GM19438 (cell line): ENCODE measurements at regions not wholly inside any gene's neighbourhood (a gene's known extent, or its start where the extent isn't known, plus 50 kb on each side); places are given as distances from the start of the nearest gene placed in this dataset.
"Not testable (repeated sequence)": the region's sequence is repeated elsewhere in the genome, so short reads cannot be mapped to it uniquely, and the experiment has no call there.

ENCODE experiments used
- ATAC-seq: cut with Tn5 transposase; IDR thresholded peaks from one replicate; pipeline ENCODE4 v1.9.1; 2021; ENCODE audit warnings: low read depth; ENCODE audit not compliant: unreplicated experiment

- ATAC-seq, result no peak
Measured at GRCh38 chr7:32765185-32765584, 126.4 kb downstream of the KBTBD2 start.

GRCh38 chr7:32762925-32763293, 128.7 kb downstream of the KBTBD2 start:
- ATAC-seq, result no peak

DNA sequence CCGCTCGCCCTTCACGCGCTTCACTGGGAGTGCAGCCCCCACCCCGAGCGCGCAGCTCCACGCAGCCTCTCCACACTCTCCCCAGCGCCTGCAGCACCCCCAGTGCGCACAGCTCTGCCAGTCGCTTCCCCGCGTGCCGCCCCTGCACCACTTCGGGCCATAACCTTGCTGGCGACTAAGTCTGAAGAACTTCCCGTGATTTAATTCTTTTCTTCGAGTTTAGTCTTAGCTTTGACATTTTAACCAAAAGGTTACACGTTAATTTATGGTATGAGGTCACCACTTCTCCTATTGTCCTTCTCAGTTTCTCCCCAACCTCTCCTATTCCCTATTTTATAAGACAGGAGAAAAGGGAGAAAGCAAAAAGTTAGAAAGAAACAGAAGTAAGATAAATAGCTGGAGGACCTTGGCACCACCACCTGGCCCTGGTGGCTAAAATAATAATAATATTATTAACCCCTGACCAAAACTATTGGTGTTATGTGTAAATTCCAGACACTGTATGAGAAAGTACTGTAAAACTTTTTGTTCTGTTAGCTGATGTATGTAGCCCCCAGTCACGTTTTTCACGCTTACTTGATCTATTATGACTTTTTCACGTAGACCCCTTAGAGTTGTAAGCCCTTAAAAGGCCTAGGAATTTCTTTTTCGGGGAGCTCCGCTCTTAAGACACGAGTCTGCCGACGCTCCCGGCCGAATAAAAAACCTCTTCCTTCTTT, 129.2 kb downstream of the KBTBD2 start:
- not testable (repeated sequence) for ATAC-seq

GRCh38 chr7:32761451-32762205, 129.9 kb downstream of the KBTBD2 start:
- no peak for ATAC-seq

DNA sequence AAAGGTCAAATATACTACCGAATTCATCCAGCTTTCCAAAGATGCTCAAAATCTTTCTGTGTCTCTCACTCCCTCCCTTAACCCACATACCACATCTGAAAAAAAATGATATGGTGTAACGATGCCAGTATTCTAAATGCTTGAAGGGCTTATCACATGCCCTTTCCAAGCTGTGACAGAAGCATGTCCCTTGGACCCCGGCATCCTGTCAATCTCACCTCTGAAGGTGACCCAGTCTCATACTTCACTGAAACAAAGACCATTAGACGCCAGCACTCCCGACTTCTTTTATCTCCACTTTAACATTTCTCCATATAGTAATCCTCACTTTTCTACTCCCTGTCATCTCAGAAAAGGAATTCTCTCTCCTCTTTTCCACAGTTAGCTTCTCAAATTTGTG, 130.8 kb downstream of the KBTBD2 start:
- not testable (repeated sequence) for ATAC-seq

- not testable (repeated sequence) for ATAC-seq
Measured at GRCh38 chr7:32759859-32760258, 131.7 kb downstream of the KBTBD2 start.

DNA sequence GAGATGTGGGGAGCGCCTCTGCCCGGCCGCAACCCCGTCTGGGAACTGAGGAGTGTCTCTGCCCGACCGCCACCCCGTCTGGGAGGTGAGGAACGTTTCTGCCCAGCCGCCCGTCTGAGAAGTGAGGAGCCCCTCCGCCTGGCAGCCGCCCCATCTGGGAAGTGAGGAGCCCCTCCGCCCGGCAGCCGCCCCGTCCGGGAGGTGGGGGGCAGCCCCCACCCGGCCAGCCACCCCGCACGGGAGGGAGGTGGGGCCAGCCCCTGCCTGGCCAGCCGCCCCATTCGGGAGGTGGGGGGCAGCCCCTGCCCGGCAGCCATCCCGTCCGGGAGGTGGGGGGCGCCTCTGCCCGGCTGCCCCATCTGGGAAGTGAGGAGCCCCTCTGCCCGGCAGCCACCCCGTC, 137.7 kb downstream of the KBTBD2 start:
- ATAC-seq, result not testable (repeated sequence)

DNA sequence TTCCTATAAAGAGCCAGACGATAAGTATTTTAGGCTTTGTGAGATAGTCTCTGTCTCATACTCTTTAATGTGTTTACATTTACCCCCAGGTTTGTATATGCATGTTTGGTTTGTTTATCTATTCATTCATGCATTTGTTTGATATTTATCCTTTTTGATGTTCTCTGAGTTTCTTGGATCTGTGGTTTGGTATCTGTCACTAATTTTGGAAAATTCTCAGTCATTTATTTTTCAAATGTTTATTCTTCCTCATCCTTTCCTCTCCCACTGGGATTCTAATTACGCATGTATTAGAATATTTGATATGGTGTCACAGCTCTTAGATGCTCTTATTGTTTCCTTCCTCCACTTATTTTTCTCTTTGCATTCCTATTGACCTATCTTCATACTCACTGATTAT, 143.2 kb downstream of the KBTBD2 start:
- ATAC-seq, result not testable (repeated sequence)

GRCh38 chr7:32747443-32748148, 144.0 kb downstream of the KBTBD2 start:
- not testable (repeated sequence) for ATAC-seq

DNA sequence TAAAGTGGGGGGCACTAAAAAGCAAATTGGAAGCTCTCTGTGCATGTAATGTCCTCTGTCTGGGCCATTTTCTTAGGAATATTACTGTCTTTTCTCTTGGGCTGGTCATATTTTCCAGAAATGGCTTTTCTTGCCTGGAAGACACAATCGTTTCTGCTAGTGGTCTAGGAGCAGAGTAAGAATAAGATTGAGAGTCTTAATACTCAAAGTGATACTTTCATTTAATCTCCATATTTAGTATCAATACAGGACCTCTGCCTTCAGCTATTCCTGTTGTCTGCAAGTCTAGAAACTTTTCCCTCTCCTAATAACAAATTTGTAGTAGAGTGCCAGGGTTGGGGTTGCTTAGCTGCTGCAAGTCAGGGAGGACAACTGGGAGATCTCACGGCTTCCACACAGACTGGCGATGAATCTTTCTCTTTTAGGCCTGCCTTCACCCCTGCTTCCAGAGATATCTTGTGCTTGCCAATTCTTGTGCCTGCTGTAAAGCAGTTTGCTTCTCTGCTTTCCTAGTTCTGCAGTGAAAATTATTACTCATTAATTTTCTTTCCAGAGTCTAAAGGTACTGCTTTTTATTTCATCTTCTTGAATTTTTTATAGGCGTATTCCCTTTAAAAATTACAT, 149.6 kb downstream of the KBTBD2 start:
- ATAC-seq, result not testable (repeated sequence)

DNA sequence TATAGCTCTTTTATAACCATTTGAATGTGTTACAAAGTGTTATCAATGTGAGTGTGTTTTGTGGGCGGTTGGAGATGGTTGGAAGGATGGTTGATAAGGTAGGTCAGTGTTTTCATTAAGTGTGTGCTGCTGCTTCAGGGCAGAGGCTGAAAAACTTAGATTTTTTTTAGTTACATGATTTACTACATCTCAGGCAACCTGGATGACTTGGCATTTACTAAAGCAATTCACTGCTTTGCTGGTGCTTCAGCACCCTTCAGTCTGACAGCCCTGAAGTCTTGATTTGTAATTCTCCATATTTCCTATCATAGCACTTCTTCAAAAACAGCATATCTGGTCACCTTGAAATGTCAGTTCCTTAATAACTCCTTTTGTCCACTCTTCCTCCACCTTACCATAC, 151.8 kb downstream of the KBTBD2 start:
- ATAC-seq, result not testable (repeated sequence)

DNA sequence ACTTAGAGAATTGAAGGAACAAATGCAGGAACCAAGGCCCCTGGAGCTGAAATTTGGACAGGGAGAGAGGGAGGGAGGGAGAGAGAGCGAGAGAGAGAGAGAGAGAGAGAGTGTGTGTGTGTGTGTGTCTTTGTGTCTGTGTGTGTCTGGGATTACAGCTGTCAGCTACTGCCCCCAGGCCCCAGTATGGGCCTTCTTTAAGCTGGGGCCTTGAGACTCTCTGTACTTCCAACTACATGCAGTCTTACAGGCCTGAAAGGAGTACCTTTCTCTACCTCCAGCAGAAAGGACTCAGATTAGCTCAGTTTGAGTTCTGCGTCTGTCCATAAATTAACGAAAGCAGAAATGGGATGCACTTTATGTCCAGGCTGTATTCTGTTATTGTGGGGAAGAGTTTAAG, 153.2 kb downstream of the KBTBD2 start:
- ATAC-seq, result not testable (repeated sequence)

GRCh38 chr7:32732767-32733166, 158.8 kb downstream of the KBTBD2 start:
- not testable (repeated sequence) for ATAC-seq

DNA sequence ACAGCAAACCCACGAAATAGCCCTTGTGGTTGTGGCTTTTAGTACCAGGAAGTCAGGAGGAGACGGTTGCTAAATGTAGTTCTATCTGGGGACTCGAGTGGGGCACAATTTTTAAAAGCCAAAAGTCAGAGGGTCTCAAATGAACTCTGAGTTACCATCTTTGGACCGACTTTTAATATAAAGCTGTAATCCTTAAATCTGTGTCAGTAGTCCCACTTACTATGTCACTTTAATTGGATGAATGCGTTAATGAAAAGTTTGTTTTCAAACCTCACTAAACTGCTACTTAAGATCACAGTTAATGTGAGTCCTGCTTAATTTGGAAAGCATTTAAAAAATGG, 162.3 kb downstream of the KBTBD2 start:
- peak; percentile 5 for ATAC-seq

- ATAC-seq, result peak; percentile 80
Measured at GRCh38 chr7:32728412-32729334, 162.9 kb downstream of the KBTBD2 start.

DNA sequence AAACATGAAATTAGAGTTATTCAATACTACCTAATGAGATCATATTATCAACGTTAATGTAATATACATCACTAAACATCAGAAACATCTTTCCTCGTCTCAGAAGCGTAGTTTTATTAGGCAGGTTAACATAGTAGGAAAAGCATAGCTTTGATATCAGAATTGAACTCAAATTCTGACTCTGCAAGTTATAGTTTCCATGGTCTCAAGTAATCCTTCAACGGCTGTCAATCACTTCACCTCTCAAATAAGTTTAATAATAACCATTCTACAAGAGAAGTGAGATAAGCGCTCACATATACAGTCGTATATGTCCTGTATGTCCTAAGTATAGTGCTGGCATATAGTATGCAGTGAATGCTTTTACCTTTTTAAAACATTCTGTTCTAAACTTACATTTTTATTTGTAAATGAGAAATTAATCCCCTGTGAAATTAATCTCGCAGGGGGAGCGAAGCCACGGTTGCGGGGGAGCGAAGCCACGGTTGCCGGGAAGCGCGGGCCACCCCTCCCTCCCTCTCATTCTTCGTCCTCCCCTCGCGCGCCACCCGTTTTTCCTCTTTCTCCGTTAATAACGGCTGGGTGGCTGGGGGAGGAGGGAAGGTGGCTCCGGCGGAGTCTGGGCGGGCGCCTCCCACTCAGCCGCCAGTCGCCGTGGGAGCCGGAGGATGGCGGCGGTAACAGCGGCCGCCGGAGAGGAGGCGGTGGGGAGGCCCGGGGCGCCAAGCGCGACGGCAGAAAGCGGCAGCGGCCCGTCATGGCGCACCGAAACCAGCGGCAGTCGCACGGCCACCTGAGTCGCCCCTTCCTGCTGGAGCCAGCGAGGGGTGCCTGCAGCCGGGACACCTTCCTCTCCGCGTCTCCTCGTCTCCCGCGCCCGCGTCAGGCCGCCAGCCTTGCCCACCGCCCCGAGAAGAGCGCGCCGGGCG, 163.8 kb downstream of the KBTBD2 start:
- ATAC-seq, result peak; percentile 63

- not testable (repeated sequence) for ATAC-seq
Measured at GRCh38 chr7:32722837-32723236, 168.7 kb downstream of the KBTBD2 start.

- no peak for ATAC-seq
Measured at GRCh38 chr7:32694182-32694581, 197.4 kb downstream of the KBTBD2 start.
